Neural cell (in vitro differentiated cells): ENCODE measurements at regions not wholly inside any gene's neighbourhood (a gene's known extent, or its start where the extent isn't known, plus 50 kb on each side); places are given as distances from the start of the nearest gene placed in this dataset.

Source experiments
- EP300 ChIP-seq: fragments of 450-650 bp; conservative IDR thresholded peaks from 2 replicates; pipeline ENCODE4 v1.6.1; 2014; ENCODE audit warnings: antibody characterized with exemption, mild to moderate bottlenecking, moderate library complexity; ENCODE audit not compliant: poor library complexity, severe bottlenecking
- EZH2 ChIP-seq: fragments of 200-600, 300-800 bp; shearing (Covaris generic), sonication (generic); IDR thresholded peaks from 2 replicates; pipeline ENCODE4 v1.6.1; 2014; ENCODE audit warnings: antibody characterized with exemption, low read length, borderline replicate concordance, mild to moderate bottlenecking; ENCODE audit not compliant: insufficient read depth, poor library complexity, severe bottlenecking
- MXI1 ChIP-seq: fragments of 450-650 bp; conservative IDR thresholded peaks from 2 replicates; pipeline ENCODE4 v1.6.1; 2014; ENCODE audit warnings: antibody characterized with exemption, mild to moderate bottlenecking; ENCODE audit not compliant: poor library complexity, severe bottlenecking
- POLR2AphosphoS5 ChIP-seq: IDR thresholded peaks from 2 replicates; pipeline ENCODE4 v1.6.1; 2012
- RAD21 ChIP-seq: fragments of 450-650 bp; conservative IDR thresholded peaks from 2 replicates; pipeline ENCODE4 v1.6.1; 2014; ENCODE audit warnings: antibody characterized with exemption, mild to moderate bottlenecking, moderate library complexity
- SMC3 ChIP-seq: fragments of 450-650 bp; conservative IDR thresholded peaks from 2 replicates; pipeline ENCODE4 v1.6.1; 2014; ENCODE audit warnings: antibody characterized with exemption, mild to moderate bottlenecking, moderate library complexity; ENCODE audit not compliant: poor library complexity
- TAF1 ChIP-seq: IDR thresholded peaks from 2 replicates; pipeline ENCODE4 v1.6.1; 2012; ENCODE audit warnings: low read depth
- TF ChIP-seq, protein P1 (sequence below): fragments of 450-650 bp; IDR thresholded peaks from 2 replicates; pipeline ENCODE4 v1.5.1; 2014; ENCODE audit warnings: antibody characterized with exemption, mild to moderate bottlenecking, moderate library complexity; ENCODE audit not compliant: poor library complexity, severe bottlenecking

DNA sequence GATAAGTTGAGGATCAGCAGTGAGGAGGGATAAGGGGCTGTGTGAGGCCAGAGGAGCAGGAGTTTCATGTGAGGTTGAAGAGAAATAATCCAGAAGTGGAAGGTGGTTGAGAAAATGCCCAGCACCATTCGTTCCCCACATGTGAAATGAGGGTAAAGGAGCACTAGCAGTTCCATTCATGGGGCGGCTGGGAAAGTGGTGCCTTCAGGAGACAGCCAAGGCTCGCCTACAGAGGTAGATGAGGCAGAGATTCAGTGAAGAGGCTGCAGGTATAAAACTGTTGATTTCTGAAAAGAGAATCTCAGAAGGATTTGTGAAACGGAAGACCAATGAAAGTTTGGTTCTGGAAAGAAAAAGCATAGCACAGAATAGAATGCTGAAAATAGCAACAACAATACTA lies 272.6 kb downstream of the MSX2 start:
- TF ChIP-seq, protein P1, sequence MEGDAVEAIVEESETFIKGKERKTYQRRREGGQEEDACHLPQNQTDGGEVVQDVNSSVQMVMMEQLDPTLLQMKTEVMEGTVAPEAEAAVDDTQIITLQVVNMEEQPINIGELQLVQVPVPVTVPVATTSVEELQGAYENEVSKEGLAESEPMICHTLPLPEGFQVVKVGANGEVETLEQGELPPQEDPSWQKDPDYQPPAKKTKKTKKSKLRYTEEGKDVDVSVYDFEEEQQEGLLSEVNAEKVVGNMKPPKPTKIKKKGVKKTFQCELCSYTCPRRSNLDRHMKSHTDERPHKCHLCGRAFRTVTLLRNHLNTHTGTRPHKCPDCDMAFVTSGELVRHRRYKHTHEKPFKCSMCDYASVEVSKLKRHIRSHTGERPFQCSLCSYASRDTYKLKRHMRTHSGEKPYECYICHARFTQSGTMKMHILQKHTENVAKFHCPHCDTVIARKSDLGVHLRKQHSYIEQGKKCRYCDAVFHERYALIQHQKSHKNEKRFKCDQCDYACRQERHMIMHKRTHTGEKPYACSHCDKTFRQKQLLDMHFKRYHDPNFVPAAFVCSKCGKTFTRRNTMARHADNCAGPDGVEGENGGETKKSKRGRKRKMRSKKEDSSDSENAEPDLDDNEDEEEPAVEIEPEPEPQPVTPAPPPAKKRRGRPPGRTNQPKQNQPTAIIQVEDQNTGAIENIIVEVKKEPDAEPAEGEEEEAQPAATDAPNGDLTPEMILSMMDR = no peak
- TF ChIP-seq EZH2 (no peak), EP300 (no peak), TAF1 (no peak), POLR2AphosphoS5 (no peak), SMC3 (no peak), RAD21 (no peak), MXI1 (no peak)
